HFFc6 (cell line): ENCODE measurements at regions not wholly inside any gene's neighbourhood (a gene's known extent, or its start where the extent isn't known, plus 50 kb on each side); places are given as distances from the start of the nearest gene placed in this dataset.

ENCODE experiments used
- DNase-seq: peaks from one replicate; pipeline ENCODE4 v3.0.0-alpha.2; 2018
- H3K27ac Mint-ChIP-seq: 2 replicates; pipeline ENCODE4 v1.8.0; 2020; ENCODE audit warnings: mild to moderate bottlenecking, mixed read lengths
- H3K27me3 Mint-ChIP-seq: 2 replicates; pipeline ENCODE4 v1.8.0; 2021; ENCODE audit warnings: mild to moderate bottlenecking, moderate library complexity, mixed read lengths; ENCODE audit not compliant: insufficient read depth
- H3K36me3 Mint-ChIP-seq: 2 replicates; pipeline ENCODE4 v1.8.0; 2021; ENCODE audit warnings: low read depth, mixed read lengths
- H3K4me1 Mint-ChIP-seq: 2 replicates; pipeline ENCODE4 v1.8.0; 2020; ENCODE audit warnings: low read depth, mixed read lengths
- H3K4me3 Mint-ChIP-seq: 2 replicates; pipeline ENCODE4 v1.8.0; 2020; ENCODE audit warnings: mild to moderate bottlenecking, moderate library complexity, mixed read lengths
- H3K9me3 Mint-ChIP-seq: 2 replicates; pipeline ENCODE4 v1.8.0; 2020; ENCODE audit warnings: mild to moderate bottlenecking, mixed read lengths
- TF ChIP-seq, protein P1 (sequence below): fragments of 200-600 bp; sonication (generic); IDR thresholded peaks from 2 replicates; pipeline ENCODE4 v1.5.0; 2021; ENCODE audit warnings: antibody characterized with exemption, mild to moderate bottlenecking

- TF ChIP-seq, protein P1, sequence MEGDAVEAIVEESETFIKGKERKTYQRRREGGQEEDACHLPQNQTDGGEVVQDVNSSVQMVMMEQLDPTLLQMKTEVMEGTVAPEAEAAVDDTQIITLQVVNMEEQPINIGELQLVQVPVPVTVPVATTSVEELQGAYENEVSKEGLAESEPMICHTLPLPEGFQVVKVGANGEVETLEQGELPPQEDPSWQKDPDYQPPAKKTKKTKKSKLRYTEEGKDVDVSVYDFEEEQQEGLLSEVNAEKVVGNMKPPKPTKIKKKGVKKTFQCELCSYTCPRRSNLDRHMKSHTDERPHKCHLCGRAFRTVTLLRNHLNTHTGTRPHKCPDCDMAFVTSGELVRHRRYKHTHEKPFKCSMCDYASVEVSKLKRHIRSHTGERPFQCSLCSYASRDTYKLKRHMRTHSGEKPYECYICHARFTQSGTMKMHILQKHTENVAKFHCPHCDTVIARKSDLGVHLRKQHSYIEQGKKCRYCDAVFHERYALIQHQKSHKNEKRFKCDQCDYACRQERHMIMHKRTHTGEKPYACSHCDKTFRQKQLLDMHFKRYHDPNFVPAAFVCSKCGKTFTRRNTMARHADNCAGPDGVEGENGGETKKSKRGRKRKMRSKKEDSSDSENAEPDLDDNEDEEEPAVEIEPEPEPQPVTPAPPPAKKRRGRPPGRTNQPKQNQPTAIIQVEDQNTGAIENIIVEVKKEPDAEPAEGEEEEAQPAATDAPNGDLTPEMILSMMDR = no peak
- Mint-ChIP-seq H3K9me3 (no peaks in the 10 kb centered on the region), H3K27me3 (no peaks in the 10 kb centered on the region; the same call in 1 of the 2 replicates), H3K4me3 (no peak overlapping the region), H3K4me1 (no peaks in the 10 kb centered on the region), H3K27ac (no peak overlapping the region), H3K36me3 (no peaks in the 10 kb centered on the region)
- no peak for DNase-seq
Measured at GRCh38 chrX:118205421-118206395, 89.1 kb upstream of the KLHL13 start.

DNA sequence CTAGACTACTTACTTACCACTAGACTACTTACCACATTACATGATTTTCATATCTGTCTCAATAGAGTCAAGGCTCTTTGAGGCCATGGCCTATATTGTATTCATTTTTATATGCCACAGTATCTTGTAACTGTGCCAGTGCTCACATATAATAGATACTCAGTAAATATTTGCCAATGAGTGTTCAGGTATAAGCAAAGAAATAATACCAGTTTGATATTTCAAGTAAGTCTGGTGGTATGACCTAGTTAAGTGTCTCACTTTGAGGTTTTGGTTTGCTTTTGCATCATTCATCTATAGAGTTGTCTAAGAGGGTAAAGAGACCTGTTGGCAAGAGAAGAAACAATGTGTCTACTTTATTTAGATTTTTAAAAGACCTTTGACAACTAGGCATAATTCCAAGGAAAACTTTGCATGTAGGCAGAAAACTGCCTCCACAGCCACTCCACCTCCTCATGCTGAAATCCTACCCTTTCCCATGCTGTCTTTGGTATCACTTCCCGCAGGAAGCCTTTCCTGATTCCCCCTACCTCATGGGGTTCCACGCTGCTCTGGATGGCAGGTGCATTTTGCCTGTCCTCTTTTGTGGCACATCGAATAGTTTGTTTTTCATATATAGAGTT lies 91.3 kb upstream of the KLHL13 start:
- Mint-ChIP-seq H3K27me3 (no peaks in the 10 kb centered on the region; the same call in 1 of the 2 replicates), H3K9me3 (no peaks in the 10 kb centered on the region), H3K4me3 (no peak overlapping the region), H3K27ac (no peak overlapping the region), H3K4me1 (no peaks in the 10 kb centered on the region), H3K36me3 (no peaks in the 10 kb centered on the region)
- TF ChIP-seq, protein P1 = no peak
- DNase-seq = no peak

- peaks cover 1% of the 10 kb centered on the region for H3K27me3 Mint-ChIP-seq
- DNase-seq = no peak
- H3K4me3 Mint-ChIP-seq = no peak overlapping the region
Measured at GRCh38 chrX:118208481-118208880, 91.9 kb upstream of the KLHL13 start.

DNA sequence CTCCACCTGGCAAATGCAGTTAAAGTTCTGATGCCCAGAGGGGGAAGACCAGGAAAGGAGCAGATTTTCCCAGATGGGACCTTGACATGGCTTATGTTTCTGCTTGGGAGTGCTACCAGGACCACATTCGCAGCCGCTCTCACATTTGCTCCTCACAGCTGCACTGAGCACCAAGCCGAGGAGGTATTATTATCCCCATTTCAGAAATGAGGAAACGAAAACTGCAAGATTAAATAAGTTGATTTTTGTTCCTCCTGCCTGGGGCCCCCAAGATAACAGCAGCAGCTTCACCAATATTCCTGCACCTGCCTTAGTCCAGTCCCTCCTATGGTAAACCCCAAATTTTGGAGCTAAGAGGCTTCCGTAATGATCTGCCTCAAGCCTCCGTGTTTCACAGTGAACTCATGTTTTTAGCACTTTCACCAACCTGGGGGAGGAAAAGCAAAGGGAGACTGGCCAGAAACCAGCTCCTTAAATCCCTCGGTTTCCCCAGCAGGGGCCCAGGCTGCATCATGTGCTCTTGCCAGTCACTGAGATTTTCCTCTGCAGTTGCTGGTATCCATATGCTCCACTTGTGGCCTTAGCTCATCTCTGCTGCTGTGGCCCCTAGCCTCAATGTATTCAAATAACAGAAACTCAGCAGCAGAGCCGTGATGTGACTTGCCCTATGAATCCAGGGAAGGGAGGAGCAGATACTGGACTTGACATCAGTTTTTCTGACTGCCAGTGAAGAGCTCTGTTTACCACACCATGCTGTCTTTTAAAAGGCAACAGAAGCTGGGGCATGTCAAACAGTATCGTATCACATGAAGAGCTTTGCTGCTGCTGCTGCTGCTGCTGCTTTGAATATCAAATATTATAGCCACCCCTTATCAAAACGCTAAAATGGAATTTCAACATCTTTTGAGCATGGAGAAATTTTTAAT lies 95.5 kb upstream of the KLHL13 start:
- Mint-ChIP-seq H3K27ac (no peak overlapping the region), H3K4me1 (no peaks in the 10 kb centered on the region)
- TF ChIP-seq, protein P1 = no peak

More at GRCh38 chrX:118208481-118208880, 91.9 kb upstream of the KLHL13 start:
- H3K27ac Mint-ChIP-seq = no peak overlapping the region
- H3K9me3 Mint-ChIP-seq = no peaks in the 10 kb centered on the region
- H3K4me1 Mint-ChIP-seq = no peaks in the 10 kb centered on the region
- TF ChIP-seq, protein P1 = no peak
- no peaks in the 10 kb centered on the region for H3K36me3 Mint-ChIP-seq

DNA sequence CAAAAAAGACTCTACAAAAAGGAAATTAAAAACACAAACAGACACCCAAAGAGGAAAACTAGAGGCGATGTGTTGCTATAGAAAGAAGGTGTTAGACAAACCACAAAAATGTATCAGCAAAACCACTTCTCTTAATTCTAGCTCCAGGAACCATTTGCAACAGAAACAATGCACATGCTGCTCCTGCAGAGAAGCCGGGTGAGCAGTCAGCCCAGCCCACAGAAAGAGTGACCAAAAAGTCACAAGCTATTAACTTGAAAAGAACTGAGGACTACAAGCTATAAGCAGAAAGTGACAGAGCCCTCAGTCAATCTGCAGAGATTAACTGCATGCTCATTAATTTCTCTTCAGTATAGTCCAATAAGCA lies 96.2 kb upstream of the KLHL13 start:
- H3K4me3 Mint-ChIP-seq = no peak overlapping the region
- H3K27me3 Mint-ChIP-seq = peaks cover 1% of the 10 kb centered on the region
- TF ChIP-seq, protein P1 = no peak
- no peak for DNase-seq
- H3K9me3 Mint-ChIP-seq = no peaks in the 10 kb centered on the region
- no peak overlapping the region for H3K27ac Mint-ChIP-seq
- no peaks in the 10 kb centered on the region for H3K36me3 Mint-ChIP-seq
- no peaks in the 10 kb centered on the region for H3K4me1 Mint-ChIP-seq

More for the DNA sequence above, 95.5 kb upstream of the KLHL13 start:
- DNase-seq = no peak
- Mint-ChIP-seq H3K27me3 (peaks cover 1% of the 10 kb centered on the region), H3K36me3 (no peaks in the 10 kb centered on the region), H3K9me3 (no peaks in the 10 kb centered on the region), H3K4me3 (no peak overlapping the region)
